Esophagus mucosa (tissue), 1 donor: ENCODE measurements at regions not wholly inside any gene's neighbourhood (a gene's known extent, or its start where the extent isn't known, plus 50 kb on each side); places are given as distances from the start of the nearest gene placed in this dataset.

Experiments
- ATAC-seq: fragments of 200-7000 bp; cut with Tn5 transposase; one replicate; pipeline ENCODE4 v1.9.1; 2020
- donor health status: DM: yes; HTN: yes; CAD: no.

DNA sequence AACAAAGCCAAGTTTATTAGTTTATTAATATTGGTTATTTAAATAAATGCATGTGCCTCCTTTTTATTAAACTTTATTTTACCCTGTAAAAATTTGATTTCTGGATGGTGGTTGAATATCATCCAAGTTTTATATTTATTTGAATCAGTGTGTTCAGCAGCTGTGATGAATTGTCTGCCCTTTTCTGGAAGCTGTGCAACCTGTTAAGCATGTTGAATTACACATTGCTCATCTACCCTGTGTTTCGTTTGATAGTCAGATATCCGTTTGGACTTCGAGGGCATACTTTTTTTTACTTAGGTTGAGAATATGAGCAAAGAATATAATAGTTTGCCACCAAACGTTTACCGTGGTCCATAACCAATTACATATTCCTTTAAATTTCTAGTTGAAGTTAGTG, 95.8 kb upstream of the TENM3 start:
- peak; percentile 55 for ATAC-seq

DNA sequence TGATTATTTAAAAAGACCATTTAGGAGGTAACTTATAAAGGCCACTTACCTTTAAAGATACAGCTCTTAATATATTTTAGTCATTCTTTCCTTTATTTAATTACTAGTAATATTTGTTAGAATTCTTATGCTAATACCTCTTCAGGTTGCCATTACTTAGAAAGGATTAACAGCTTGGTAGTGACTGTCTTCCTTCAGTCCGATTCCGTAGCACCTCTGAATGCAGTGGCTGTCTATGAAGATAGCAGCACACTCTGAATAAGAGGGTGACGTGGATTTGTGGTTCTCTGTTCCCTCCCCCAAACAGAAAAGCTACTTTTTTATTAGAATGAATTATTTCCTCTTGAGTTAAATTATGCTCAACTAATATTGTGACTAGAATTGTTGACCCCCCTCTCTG, 92.6 kb upstream of the TENM3 start:
- ATAC-seq, result no peak

DNA sequence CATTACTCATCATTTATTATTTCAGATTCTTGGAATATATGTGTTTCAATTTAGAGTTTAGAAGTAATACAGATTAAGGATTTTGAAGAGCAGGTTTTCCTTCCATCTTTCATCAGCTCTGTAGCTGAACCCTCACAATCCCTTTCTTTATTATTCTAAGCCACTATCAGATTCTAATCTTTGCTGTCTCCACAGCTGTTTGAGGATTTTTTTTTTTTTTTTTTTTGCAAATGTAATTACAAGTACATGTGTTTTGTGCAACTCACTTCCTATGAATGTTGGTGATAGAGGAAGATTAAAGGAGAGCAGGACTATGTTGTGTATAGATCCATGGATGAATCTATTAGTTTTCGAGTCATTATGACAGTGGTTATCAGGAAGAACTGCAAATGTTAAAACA, 87.4 kb upstream of the TENM3 start:
- no peak for ATAC-seq

DNA sequence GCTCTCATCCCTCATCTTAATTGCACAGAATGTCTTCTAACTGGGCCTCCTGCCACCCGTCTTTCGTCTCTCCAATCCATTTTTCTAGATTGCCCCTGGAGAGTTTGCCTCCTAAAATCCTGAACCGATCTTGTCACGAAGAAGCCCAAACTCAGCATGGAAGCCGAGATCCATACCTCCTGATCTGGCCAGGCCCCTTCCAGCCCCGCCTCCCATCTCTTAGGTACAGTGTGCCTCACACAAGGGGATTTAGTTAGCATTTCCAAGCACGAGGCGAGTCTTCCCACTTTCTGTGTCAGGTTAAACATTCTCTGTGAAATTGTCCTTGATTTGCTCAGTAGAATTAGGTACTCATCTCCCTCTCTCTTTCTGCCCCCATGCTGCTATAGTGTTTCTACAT, 80.0 kb upstream of the TENM3 start:
- no peak for ATAC-seq

DNA sequence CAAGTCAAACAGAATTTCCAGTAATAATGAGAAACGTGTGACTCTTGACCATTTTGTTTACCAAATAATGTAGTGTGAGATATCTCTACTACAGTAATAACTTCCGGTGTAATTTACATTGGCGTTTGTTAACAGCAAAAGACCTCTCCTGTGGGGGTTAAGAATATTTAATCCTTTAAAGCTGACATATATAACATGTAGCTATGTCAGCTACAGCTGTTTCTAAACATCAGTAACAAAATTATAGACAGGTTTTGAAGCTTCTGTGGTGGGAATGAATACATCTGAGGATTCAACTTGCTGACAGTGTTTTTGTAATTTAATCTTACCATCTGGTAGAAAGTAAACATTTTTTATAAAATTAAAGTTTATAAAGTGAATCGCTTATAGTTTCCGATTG, 73.6 kb upstream of the TENM3 start:
- ATAC-seq, result no peak

DNA sequence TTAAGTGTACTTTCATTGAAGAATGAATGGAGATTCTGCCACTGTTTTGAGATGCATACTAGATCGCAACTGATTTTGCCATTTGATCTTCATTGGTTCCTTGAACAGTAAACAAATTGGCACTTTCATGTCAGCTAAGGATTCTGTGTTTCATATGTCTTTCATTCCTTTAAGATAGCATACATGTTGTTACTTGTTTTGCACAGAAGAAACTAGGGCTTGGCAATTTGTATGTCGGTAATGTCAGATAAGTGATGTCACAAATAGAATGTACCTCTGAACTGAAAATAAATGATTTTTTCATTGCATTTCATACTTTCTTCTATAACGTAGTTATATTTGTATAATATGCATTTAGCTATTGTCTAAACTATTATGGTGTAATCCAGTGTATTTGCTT, 73.2 kb upstream of the TENM3 start:
- no peak for ATAC-seq

DNA sequence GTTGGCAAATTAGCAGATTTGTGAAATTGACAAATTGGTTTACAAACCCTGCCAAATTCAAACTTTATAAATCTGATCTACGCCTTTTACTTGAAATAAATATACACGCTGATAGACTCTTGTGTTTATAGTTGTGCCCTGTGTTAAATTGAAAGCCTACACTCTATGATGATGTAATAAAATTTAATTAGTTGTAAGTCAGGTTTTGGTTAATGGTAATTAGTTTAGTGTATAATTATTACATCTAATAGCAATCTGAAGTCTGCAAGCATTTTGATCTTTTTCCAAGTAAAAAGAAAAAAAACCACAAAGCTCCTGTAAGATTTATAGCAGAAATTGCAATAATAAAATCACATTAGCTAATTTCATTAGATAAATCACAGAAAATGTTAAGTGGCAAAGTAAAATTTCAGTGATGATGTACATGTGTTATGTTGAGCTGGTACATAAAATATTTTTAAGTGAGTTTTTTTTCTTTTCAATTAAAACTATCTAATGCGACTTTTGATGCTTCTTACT, 72.7 kb upstream of the TENM3 start:
- no peak for ATAC-seq

DNA sequence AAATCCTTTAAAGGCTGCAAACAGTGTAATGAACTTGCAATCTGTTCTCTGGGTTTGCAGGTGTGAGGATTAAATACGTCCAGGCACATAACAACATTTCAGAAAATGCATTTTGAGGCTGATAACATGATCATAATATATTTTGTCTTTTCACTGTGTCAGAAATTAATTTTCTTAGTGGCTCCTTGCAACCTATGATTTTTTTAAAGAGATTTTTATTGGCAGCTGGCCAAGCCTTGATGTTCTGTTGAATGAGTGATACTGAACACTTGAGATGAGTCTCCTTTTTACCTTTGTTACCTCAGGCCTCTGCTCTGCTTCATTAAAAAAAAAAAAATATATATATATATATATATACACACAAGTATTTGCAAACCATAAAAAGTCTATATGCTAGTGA, 68.2 kb upstream of the TENM3 start:
- ATAC-seq, result no peak

DNA sequence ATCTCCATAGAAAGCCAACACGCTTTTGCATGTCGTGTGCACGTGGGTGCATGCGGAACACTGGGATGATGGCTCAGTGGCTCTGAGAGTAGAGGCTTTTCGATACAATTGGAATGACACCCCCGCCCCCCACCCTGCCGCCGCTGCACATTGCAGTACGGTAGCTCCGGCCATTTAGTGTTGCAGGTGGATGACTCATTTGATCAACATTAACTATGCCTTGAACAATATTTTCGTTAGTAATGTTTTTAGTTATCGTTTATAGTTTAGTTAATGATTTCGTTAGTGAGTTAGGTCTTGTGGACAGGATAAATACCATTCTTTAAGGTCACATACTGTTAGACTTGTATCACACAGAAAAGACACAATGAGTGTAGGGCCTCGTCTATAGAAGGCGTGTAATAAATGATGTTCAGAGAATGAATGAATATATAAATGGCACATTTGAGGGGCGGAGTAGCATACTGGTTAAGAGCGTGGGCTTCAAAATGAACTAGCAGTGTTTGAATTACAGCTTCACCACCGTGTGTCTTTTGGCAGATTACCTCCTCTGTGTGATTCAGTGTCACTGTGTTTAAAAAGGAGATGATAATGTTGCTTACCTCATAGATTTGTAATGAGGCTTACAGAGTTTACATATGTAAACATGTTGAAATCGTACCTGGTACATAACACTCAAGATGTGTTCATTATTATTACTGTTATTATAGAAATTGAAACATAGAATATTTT, 67.2 kb upstream of the TENM3 start:
- ATAC-seq, result no peak

DNA sequence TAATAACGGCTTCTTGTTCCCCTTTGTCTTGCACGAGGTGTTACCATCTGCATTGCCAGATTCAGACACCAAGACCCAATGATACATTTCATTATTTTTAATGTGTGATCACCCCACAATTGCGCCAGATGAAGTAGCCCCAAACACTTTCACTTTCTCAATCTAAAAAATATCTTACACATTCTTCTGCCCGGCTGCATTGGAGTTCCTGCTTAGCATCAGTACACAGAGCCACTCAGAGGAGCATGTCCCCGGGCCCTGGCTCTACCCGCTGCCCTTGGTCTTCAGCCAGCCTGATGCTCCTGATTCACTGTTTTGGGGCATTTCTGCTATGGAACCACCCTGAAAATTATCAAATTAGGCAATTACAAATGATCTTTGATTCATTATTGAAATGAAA, 66.0 kb upstream of the TENM3 start:
- ATAC-seq, result no peak

DNA sequence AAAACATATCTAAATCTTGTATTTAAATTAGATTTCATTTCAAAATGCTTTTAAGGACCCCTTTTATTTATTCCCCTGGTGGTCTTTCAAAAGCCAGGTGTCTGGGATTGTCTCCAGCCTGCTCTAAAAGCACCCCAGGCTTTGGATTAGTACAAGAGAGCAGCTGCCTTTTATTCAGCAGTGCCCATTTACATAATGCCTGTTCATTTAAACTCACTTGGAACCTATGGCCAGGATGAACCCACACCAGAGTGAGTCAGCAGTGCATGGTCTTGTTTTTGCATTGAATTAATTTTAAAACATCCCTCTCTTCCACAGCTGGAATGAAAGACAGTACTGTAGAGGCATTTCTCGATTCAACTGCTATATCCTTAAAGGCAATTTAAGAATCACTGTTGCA, 64.1 kb upstream of the TENM3 start:
- ATAC-seq, result no peak

DNA sequence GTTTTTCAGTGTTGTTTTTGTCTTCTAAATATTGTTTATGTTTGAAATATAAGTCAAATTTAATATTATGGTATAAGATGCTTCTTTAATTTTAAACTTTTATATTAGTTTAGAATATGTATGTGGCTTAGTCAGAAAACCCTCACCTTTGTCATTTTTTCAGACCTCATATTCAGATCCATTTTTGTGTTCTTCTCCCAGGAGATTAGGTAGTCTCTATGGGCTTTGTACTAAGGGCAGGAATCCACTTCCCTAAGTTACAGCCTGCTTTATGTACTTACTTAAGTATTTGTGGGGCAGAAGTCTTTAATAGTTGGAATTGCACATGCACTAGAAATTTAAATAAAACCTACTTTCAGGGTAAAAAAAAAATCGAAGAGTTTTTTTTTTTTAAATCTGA, 63.5 kb upstream of the TENM3 start:
- no peak for ATAC-seq

DNA sequence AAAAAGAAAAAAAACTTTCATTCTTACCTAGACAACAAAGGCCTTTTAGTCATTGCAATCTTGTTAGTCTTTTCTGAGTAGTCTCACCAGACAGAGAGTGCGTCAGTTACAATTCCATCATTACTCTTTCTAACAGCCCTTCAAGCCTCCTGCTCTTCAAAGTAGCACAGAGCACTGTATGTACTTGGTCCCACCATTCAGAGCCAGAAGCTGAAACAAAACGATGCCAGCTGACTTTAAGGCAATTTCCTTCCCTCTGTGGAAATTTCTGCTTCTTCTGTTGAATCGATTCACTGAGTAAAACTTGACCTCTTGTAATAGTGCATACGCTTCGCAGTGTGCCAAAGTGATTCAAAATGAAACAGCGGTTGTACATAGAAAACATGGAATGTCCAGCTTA, 57.7 kb upstream of the TENM3 start:
- no peak for ATAC-seq

DNA sequence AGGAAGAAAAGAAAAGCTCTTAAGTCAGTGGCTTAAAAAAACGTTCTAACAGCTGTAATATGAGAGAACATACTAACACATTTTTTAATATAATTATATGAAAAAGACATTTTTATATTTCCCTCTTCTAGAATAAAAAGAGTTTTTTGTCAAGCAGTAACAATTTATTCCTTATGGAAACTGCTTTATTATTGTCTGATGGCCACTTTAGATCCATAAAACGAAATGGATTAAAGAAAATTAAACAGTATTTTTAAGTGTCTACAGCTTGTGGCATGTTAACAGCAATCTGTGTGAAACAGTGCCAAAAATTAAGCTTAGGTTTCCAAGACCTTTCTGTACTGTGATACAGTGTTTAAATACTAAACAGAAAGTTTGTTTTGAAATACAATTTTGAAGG, 55.5 kb upstream of the TENM3 start:
- no peak for ATAC-seq

DNA sequence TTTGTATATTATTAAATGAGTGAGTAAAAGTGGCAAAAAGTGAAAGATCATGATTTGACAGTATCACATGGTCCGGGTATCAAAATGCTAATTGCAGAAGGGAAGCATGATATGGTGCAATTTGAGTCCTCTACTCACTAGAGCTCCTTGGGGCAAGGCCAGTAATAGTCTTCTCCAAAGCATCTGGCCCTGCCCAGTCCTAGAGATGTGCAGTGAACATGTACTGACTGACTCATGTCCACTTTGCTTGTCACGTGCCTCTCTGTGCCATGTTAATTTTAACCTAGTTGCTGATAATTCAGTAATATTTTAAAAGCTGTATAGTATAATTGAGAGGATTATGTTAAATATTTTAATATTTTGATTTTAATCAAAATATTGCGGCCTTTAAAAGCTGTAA, 54.6 kb upstream of the TENM3 start:
- no peak for ATAC-seq

DNA sequence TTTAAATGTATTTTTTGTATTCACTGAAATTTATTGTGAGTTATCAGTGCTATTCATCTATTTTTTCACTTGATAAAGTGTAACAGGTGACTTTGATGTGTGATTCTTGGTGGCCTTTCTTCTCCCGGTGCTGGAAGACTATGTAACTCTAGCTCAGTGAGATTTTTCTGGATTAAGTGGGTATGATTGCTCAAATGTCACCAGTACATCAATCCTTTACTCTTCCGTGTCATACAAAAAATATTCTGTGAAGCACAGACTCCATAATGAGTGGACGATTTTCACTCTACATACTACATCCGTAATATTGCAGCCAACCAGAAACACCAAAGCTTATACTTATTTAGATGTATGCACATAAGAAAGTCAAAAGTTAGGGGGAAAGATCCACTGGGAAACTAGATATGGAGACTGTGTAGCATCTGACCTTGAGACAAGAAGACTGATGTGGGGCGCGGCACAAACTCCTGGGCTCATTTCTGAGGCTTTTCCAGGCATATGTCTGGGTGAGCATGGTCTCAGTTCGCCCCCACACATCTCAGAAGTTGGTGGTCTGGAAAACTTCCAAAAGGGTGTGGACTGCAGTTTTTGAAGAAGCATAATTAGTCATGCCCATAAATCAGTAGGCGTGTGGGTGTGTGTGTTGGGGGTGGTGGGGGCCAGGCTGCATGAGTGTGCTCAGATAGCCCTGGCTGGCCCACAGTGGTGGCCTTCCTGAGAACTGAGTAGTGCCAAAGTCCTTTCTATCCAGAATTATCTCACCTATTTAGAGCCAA, 53.9 kb upstream of the TENM3 start:
- no peak for ATAC-seq

DNA sequence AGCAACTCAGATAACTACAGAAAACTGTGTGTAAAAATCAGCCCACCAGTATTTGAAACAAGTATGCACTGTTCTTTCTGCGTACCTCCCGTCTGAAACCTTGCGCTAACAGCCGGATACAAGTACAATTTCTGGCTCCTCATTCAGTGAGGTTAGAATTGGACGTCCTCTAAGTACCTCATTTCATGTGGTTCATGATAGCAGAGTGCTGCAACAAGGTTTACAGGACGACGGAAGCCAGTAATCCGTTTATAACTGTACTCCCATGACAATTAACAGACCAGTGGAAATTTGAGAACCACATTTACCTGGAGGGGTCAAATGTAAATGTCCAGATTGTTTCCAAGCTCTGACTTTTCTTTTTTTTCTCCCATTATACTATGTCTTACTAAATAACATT, 52.9 kb upstream of the TENM3 start:
- no peak for ATAC-seq

DNA sequence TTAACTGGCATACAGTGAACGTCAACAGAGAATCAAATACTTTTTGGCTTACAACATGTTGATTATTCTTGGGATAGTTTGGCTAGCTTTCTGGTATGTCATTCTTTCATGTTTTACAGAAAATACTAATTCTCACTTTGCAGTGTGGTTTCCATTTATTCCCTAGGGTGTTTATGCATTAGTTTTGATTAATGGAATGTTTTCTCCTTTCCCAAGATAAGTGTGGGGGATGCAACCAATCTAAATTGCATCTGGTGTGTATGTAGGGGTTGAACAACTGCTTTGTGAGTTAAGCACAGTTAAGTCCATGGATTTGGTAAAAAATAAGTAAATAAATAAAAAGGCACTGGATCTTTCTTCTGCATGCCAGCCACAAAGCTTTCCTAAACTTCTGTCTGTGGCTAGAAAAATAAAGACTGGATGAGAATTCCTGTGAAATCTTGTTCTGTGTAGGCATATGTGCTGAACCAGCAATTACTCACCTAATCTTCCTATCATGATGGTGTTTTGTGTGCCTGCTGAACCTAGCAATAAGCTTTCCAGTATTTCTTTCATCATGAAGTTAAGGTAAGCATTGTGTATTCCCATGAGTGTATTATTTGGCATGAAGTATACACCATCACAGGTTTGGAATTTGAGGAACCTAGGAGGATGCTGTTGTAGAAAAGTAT, 50.6 kb upstream of the TENM3 start:
- ATAC-seq, result peak; percentile 39

DNA sequence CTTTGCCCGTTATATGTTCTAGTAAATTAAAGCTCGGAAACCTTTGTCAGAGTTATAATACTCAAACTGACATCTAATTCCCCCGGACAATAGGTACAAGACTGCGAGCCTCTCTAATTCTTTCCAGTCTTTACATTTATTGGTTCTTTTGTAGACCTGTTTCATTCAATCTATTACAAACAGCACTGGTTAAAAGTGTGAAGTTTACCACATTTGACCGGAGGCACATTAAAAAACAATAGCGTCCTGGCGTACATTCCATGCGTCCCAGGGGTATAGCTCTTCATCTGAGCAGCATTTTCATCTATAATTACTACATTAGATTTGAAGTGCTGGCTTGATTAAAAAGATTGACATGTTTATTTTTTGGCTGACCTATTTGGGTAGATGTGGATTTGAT, 49.9 kb upstream of the TENM3 start:
- ATAC-seq, result no peak
